NCI-H748 treated with DMSO at 0.1 percent for 48 hours (cell line): ENCODE measurements at regions not wholly inside any gene's neighbourhood (a gene's known extent, or its start where the extent isn't known, plus 50 kb on each side); places are given as distances from the start of the nearest gene placed in this dataset.

Experiments used
- DNase-seq: peaks from one replicate; lab custom pipeline; 2025; lab: John Stamatoyannopoulos, UW

DNA sequence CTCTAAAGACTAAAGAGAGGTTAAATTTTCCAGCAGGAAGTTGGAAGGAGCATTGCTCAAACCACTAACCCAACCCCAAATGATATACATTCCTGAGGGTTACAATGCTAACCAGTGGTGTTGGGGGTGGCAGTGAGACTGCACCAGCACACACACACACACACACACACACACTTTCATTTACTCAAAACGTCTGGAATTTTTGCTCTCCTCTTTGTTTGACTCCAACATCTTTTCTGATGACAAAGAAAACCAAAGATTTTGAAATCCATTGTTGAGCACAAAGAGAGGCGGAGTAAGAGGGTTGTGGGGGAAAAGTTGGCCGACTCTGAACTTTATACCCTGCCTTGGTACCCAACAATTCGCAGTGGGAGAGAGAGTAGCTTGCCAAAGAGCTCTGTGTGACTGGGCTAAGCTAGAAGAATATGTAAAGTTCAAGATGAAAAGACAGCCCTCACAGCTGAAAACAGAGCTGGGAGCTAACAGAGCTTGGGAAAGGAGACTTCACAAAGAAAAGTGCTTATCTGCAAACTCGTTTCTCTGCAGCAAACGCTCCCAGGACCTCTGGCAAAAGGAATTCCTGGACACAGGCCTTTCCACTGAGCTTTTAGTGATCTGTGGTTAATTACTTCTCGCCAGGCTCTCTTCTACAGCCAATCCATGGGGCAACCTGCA lies 426.0 kb upstream of the CDH11 start:
- DNase-seq, result no peak

- DNase-seq, result no peak
Observed at GRCh38 chr16:65546353-65546791, 424.5 kb upstream of the CDH11 start.

DNA sequence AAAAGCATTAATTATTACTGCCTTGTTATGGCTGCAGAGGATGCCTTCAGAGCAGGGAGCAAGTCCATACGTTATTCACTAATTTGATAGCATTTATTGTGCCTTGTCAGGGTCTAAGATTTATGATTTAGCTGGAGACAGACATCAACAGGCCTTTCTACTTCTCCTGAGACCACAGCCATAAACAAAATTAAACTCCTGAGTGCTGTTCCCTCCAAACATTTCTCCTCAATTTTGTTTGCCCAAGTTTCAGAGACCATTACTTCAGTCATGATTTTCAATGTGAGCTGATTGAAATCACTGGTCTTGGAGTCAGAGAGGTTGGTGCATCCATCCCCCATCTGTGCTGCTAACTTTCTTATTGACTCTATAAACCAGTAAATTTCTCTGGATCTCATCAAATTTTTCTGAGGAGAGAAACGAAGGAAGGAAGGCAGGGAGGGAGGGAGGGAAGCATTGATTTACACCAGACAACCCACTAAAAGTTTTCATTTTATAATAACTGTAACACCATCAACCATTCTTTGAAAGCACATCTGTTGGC lies 423.6 kb upstream of the CDH11 start:
- DNase-seq, result no peak

GRCh38 chr16:65543781-65544740 lies 422.2 kb upstream of the CDH11 start:
- DNase-seq, result no peak

DNA sequence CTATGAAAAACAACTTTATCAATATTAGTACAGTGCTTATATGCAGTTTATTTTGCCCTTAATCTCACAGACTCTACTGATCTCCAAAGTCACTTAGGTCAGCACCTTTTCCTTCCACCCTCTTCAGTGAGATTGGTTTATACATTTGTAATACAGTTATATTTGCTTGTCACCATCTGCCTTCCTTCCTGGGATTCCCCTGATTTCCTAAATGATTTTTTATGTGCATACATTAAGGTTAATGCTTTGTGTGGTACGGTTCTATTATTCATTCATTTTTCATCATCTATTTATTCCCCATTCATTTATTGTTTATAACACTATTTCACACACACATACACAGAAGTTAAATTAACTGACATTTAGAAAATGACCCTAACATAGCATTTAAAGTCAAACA lies 419.8 kb upstream of the CDH11 start:
- DNase-seq, result no peak

DNA sequence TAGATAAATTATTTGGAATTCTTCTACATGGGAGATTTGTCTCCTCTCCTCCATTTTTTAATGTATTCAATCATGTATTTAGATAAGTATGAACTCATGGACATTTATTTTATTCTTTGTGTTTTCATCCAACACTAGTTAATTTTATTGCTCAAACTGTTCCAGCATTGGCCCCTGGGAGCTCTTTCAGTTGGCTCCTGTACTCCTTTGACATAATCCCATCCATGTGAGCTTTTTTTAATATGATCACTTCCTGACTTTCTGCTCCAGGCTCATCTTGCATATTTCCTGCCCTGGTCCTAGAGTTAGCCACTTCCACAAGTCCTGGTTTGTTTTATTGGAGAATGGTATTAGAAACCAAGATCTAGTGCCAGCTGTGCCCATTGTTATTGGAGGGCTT lies 419.0 kb upstream of the CDH11 start:
- DNase-seq, result no peak

DNA sequence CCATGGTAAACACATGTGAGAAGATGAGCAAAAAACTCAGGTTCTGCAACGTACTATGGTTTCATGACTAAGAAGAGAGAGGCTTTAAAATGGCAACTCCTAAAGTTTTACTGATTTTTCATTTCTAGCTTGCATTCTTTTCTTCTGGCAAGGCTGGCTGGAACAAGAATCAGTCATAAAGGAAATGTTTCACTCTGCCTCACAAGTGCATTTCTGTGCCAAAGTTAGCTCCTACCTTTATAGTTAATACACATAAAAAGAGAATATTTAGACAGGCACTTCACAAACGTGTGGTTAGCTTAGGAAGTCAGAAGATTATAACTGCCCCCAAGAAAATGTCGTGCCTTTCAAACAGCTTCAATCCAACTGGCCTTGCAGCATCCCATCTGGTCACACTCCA lies 417.1 kb upstream of the CDH11 start:
- DNase-seq, result no peak

- no peak for DNase-seq
Observed at GRCh38 chr16:65537336-65537735, 415.5 kb upstream of the CDH11 start.

DNA sequence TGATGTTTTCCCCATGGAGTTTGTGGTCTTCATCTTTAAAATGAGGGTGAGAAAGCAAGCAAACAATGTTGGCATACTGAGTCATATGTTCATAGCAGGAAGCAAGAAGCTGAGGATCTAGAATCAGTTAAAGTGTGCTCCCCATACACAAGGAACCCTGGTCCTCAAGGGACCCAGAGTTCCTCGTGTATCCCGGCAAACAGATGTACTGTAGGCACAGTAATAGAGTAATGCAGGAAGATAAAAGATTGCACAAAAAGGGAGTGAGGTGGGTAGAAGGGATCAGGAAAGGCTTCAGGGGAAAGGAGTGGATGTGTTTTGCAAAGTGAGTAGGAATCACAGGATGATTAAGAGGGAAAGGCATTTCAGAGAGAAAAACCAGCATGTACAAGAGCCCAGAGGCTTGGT lies 412.3 kb upstream of the CDH11 start:
- no peak for DNase-seq

DNA sequence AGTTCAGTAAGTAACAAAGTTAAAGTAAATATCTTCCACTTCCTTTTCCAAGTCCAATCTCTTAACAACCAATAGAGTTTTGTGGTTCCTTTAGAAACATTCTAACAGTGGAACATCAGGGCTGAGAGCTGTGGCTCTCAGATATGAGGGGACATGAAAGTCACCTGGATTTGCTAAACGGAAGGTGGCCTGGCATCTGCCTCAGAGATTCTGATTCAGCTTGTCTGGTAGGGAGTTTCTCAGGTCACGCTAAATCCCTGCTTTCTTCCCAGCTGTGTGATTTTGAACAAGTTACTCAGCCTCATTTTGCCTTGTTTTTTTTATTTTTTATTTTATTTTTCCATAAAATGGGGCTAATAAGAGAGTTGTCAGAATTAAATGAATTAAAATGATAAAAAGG lies 411.0 kb upstream of the CDH11 start:
- no peak for DNase-seq

GRCh38 chr16:65532258-65532657 lies 410.4 kb upstream of the CDH11 start:
- DNase-seq, result peak; percentile 67

- no peak for DNase-seq
Observed at GRCh38 chr16:65531475-65531874, 409.6 kb upstream of the CDH11 start.

DNA sequence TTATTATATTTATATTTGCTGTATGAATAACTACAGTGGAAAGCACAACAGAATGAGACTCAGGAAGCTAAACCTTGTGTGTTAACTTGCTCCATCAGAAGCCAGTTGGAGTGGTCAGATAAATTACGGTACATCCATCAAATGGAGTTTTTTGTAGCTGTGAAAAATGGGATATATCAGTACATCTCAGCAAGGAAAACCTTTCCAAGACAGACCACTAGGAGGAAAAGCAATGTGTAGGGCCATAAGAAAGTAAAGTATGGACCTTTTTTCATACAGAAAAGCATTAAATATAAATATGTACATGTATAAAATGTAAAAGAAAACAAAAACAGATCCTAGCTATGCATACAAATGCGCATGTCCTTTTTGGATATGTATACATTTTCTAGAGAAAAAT lies 403.8 kb upstream of the CDH11 start:
- no peak for DNase-seq

DNA sequence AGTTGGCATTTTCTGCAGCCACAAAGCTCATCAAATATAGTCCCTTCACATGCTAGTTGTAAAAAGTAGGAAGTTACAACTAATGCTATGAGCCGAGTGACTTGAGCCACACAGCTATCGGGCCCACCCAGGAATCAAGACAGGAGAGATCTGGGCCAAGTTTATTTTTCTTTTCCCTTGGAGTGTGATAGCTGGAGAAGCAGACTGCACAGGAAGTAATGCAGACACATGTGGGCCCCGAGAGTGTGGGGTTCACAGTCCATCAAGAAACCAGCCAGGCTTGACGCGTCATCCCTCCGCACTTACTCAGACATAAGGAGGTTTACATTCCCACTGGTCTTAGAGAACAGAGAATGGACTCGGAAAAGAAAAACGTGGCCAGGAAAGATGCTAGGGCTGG lies 403.1 kb upstream of the CDH11 start:
- DNase-seq, result no peak

- DNase-seq, result no peak
Observed at GRCh38 chr16:65524231-65524630, 402.4 kb upstream of the CDH11 start.

- no peak for DNase-seq
Observed at GRCh38 chr16:65523283-65523944, 401.6 kb upstream of the CDH11 start.

- no peak for DNase-seq
Observed at GRCh38 chr16:65522412-65522811, 400.5 kb upstream of the CDH11 start.

- DNase-seq, result no peak
Observed at GRCh38 chr16:65521633-65522328, 399.9 kb upstream of the CDH11 start.

DNA sequence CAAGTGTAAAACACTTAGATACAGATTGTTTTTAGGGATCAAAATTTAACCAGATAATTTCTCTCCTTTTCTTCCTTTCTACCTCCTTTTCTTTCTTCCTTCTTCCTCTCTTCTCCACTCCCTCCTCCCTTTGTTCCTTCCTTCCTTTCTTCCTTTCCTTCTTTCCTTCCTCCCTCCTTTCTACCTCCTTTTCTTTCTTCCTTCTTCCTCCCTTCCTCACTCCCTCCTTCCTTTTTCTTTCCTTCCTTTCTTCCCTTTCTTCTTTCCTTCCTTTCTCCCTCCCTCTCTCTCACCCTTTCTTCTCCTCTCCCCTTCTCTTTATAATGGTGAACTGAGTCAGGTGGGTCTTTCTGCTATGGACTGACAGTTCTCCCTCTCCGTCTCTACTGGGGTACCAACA lies 397.5 kb upstream of the CDH11 start:
- DNase-seq, result no peak

DNA sequence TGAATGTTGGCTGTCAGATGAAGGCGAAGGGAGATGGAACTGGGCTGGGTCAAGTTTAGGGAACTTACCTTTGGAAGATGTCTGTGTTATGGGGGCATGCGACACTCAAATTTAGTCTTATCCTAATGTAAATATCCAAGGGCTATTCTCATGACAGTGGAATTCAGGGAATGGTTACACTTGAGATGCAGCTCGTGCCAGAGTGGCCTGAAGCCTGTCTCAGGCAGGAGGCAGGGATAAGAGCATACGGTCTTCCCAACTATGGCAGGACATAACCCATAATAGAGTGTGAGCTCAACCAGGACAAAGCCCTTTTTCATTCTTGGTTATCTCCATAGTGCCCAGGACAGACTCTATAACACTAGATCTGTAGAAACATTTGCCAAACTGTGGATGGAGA lies 393.3 kb upstream of the CDH11 start:
- DNase-seq, result no peak

- DNase-seq, result no peak
Observed at GRCh38 chr16:65510850-65511249, 389.0 kb upstream of the CDH11 start.

- DNase-seq, result no peak
Observed at GRCh38 chr16:65510241-65510640, 388.4 kb upstream of the CDH11 start.
